ENCODE measurements at regions not wholly inside any gene's neighbourhood (a gene's known extent, or its start where the extent isn't known, plus 50 kb on each side); places are given as distances from the start of the nearest gene placed in this dataset.

DNA sequence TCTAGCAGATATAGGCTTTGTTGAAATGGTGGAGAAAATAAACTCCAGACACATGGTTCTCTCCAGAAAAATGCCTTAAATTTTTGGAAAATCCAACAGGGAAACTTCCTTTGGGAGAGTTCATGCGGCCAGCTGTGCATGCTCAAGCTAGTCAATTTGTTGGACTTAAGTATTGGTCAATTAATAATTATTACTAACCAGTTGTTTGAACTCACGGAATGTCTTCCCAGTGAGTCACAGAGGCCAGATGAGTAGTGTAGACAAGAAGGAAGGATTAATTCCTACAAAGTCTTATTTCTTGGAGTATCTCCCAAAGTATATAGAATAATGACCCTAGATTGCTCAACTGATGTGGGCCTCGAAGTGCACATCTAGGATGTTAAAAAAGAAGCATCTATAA is 103.6 kb downstream of the MACIR start:
- intact Hi-C loops (cut with DNase I) = no loop called here

DNA sequence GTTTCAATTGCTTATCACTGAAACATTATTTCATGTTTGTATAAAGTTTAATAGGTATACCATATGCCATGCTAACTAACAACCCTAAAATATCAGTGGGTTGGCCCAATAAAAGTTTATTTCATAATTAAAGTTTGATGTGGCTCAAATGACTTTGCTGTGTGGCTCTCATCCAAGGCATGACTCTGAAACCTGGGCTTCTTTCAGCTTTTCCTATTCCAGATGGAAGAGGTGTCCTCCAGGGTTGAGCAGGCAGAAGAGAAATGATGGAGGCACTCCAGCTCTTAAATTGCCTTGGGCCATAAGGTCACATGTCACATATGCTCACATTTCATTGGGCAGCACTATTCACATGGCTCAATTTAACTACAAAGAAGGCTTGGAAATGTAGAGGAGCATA is 101.9 kb downstream of the MACIR start:
- no peak for DNase-seq (ENCODE audit: low spot score)
- intact Hi-C loops (cut with DNase I) = no loop called here

More for the DNA sequence above, 103.6 kb downstream of the MACIR start:
- DNase-seq (ENCODE audit: low spot score) = no peak

DNA sequence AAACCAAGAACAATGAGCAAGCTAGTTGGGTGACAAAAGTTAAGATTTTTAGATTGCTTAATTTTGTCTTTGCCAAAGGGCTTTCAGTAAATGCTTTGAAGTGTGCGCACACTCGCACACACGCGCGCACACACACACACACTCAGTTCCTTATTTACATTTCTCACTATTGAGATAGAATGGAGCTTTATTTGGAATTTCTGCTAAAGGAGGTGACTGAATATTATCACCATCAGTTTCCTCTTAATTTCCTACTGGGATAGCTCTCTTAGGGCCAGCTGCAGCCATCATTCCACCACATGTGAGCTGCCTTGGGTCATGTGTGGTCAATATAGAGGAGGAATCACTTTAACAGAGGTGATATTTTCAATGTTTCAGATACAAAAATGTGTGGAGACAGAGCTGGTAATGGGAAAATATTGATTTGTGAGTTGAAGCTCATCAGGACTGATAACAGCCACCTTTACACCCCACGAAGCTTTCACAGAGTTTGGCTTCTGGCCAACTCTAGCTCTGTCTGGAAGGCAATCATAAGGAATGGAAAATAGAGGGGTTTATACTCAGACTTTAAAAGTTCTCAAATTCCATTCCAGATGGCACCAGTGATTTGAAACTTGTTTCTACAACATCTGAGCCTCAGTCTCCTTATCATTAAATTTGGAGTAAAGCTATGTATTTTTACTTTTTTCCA is 99.9 kb downstream of the MACIR start:
- intact Hi-C loops (cut with DNase I) = no loop called here
- DNase-seq (ENCODE audit: low spot score) = no peak

DNA sequence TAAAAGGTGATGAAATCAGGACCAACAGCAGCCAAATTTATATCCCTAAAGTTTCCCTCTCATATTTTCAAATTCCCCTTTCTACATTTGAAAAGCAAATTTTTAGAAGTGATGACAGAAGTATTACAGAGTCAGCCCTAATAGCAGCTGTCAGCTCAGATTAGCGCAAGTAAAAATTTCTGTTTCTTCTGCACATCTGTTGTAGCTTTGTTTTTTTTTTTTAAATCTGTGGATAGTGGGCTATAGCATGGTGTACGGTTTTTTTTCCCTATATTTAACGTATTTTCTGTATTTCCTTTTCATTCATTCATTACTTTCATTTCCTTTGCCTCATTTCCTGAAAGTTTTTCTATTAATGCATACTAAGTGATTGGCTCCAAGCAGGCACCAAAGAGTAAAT is 99.1 kb downstream of the MACIR start:
- no peak for DNase-seq (ENCODE audit: low spot score)
- intact Hi-C loops (cut with DNase I) = no loop called here

DNA sequence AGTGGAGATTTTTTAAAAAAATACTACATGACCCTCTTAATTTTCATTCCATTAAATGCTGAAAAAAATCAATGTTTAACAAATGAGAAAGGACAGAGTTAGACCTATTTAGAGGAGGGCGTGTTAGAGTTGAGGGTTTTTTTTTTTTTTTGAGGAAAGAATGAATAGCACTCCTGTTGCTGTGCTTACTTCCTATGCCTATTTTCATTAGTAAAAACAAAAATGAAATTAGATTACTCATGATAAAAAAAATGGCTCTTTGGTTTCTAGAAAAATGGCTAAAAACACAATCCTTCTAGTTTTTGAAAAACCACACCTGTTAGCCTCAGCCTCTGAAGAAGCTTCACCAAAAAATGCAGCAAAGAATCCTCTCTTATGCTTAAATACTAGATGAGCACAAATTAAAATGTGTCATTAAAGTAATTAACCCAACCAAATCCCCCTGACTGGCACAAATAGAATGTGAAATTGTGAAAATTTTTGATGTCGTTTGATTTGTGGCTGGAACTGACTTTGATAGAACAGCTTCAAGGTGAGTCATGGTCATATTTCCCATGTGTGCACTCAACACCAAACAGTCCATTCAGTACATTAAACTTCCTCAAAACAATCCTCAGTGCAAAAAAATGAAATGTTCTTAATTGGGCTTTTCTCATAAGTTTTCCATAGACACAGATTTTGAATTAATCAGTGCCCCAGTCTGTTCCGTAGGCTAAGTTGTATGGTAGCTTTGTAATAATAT is 98.0 kb downstream of the MACIR start:
- DNase-seq (ENCODE audit: low spot score) = no peak
- intact Hi-C loops (cut with DNase I) = no loop called here

DNA sequence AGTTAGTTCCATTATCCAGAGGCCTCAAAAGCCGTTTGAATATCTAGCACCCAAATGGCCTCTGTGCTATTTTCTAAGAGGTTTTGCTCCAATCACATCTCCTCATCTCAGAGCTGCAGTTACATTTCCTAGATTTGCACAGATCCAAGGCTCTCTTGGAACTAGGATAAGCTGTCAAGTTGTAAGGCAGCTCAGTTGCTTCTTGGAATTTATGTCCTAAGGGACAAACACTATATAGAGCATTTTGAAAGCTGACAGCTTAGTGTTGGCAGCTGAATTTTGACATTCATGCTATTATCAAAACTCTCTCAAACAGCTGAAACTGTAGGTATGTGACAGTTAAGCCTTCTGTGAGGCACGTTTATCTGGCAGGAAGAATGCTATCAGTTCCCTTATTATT is 97.0 kb downstream of the MACIR start:
- DNase-seq (ENCODE audit: low spot score) = no peak
- intact Hi-C loops (cut with DNase I) = no loop called here

DNA sequence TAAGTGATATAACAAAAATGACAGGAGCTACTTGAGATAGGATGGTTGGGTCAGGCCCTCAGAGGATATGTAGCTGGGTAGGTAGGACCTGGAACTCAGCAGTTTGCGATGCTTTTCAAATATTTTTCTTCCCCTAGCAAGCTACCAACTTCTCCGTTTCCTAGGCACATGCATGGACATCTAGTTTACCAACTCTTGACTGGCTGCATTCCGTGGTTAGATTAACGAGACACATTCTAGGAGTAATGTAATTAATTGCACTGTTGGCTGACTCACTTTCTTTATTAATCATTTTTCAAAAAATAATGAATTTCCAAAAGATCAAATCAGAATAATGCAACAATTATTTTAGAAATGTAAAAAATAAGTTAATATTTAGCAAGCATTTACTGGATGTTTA is 95.9 kb downstream of the MACIR start:
- intact Hi-C loops (cut with DNase I) = no loop called here

DNA sequence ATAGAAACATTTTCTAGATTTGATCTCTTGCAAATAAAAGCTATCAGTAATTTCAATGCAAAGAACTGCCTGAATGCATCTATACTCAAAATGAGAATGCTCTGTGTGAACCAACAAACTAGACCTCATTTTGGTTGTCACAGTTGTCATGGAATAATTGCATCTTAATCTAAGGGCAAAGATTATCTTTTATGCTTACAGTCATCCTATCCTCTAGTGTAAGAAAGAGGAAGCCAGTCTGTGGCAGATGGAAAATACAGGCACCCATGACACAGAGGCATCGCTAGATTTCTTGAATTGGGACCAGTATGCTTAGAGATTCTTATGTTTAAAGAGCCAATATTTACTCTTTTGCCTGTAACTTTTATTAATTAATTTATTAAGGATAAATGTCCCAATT is 95.0 kb downstream of the MACIR start:
- DNase-seq (ENCODE audit: low spot score) = no peak

More for the DNA sequence above, 95.9 kb downstream of the MACIR start:
- no peak for DNase-seq (ENCODE audit: low spot score)

DNA sequence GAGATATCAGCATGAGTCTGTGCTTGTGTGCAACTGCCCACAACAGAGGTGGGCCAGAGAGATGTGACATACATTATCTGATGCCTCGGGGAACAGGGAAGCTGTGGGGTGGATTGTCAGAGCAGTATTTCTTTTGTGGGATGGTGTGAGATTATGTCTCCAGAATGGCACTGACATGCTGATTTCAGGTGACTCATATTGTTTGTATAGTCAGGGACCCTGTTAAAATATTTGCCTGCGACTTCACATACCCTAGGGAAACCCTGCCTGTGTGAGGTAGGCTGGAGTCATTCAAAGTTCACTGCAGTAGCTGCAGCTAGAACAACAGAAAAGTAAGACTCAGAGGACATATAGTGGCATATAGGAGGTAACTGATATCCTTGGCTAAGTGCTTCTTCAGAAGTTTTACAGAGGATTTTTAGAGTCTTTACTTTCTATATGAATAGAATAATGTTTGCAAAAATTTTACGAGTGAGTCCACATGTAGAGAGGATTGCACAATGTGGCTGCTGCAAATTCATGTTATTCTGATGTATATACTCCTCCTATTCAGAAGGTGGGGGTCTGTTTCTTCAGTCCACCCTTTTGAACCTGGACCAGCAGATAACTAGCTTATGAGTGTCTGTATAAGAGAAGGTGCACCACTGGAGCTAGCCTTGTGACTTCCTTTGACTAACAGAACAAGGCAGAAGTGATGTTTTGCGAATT is 89.3 kb downstream of the MACIR start:
- no peak for DNase-seq (ENCODE audit: low spot score)
- intact Hi-C loops (cut with DNase I) = no loop called here

More for the DNA sequence above, 95.0 kb downstream of the MACIR start:
- intact Hi-C loops (cut with DNase I) = no loop called here

DNA sequence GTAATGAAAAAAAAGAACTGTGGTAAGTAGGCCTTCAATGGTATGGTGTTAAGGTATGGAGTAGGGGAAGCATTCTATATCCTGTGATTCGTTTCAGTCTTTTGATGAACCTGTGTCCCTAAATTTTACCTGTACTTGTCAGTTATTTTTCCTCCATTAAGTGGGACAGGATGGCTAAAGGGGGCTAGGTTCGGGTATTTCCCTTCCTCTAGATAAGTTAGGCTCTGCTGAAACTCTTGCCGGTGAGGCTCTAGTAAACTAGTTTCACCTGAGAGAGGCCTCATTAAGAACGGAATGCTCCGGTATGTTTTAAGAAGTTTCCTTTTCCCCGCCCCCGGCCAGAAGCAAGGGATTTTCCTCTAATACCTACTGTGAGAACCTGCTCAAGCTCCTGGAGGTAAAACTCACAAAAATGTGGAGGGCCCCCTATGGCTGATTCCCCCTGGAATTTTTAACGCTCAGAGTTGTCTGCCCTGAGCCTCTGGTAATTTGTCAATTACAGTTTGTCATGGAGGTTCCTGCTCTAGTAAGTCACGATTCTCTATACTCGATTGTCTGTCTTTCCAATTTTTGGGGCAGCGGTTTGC is 87.7 kb downstream of the MACIR start:
- intact Hi-C loops (cut with DNase I) = no loop called here

DNA sequence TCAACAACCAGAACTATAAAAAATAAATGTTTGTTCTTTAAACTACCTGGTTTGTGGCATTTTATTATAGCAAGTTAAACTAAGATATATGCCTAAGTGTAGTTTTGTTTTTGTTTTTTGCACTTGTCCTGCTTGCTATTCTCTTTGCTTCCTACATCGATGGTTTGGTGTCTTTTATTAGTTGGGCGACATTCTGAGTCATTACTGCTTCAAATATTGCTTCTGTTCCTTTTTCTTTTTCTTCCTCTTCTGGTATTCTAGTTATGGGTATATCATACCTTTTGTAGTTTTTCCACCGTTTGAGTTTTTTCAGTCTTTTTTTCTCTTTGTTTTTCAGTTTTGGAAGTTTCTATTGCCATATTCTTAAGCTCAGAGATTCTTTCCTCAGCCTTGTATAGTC is 86.9 kb downstream of the MACIR start:
- intact Hi-C loops (cut with DNase I) = no loop called here
- DNase-seq (ENCODE audit: low spot score) = no peak

More for the DNA sequence above, 87.7 kb downstream of the MACIR start:
- no peak for DNase-seq (ENCODE audit: low spot score)

DNA sequence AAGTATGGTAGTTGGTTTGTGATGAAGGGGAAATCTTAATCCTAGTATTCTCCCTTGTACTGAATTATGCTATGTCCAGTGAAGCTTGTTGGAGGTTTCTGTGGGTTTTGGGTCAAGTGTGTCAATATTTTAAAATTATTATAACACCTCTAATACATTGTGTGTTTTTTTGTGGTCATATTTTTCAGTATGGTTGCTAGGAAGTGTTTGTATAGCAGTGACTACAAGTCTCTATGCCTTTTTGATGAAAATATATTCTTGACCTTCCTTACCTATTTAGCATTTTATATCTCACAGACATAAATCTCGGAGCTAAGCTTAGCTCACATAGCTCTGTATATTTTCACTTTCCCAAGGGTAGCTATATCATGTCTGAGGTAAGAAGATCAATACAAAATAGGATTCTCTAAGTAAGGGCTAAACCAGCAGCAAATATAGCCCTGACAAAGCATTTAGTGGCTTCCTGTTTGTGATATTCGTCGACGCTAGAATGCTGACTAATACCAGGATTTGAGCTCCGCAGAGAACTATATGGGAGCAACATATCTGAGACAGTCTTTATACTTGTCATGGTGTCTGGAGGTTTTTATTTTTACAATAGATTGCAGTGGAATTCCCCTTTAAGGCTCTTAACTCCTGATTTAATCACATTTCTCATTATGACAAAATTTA is 82.3 kb downstream of the MACIR start:
- no peak for DNase-seq (ENCODE audit: low spot score)
- intact Hi-C loops (cut with DNase I) = no loop called here

DNA sequence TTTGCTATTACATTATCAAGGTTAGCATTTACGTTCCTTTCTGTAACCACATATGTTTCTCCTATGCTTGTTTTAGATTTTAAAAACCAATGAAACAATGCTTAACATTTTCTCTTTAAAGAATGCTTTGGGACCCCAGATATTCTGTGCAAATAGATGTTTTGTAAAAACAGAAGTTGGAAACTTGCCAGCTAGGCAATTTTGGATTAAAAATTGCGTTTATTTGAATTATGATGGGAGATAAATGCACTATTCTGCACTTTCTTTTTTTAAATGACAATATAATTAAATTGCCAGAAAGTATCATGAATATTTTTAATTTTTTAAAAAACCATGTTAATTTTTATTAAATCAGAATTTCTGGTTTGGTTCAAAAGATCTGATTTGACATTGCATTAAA is 81.6 kb downstream of the MACIR start:
- no peak for DNase-seq (ENCODE audit: low spot score)
- intact Hi-C loops (cut with DNase I) = no loop called here

DNA sequence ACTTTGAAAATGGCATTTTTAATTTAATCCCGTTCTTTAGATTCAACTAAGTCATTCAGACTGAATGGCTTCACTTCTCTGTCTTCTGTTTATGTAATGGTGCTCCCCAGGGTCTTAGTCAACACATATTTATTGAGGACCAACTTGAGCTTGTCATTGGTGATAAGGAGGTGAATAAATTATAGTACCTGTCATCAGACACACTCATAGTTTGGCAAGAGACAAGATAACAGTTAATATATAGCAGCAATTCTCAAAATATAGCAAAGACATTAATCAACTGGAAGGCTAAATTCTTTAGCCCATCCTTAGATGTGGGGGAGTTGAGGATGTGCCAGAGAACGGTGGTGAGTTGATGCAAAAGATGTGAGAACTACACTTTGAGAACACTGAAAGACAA is 78.4 kb downstream of the MACIR start:
- intact Hi-C loops (cut with DNase I) = no loop called here
- DNase-seq (ENCODE audit: low spot score) = no peak

DNA sequence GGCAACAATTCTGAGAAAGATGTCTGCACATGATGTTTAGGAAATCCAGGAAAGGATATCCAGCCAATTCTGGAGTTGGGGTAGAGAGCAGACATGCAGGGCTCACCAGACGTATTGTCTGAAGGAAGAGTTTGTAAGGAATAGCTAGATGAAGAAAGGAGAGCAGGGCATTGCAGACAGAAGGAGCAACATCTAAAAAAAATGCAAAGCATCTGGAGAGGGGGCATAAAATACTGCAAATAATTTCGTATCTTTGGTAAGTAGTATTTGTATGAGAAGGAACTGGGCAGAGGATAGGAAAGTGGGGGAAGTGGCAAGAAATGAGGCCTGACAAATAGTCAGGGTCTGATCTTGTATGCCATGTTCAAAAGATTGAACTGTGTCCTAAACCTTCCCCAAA is 74.8 kb downstream of the MACIR start:
- intact Hi-C loops (cut with DNase I) = no loop called here
- DNase-seq (ENCODE audit: low spot score) = no peak

DNA sequence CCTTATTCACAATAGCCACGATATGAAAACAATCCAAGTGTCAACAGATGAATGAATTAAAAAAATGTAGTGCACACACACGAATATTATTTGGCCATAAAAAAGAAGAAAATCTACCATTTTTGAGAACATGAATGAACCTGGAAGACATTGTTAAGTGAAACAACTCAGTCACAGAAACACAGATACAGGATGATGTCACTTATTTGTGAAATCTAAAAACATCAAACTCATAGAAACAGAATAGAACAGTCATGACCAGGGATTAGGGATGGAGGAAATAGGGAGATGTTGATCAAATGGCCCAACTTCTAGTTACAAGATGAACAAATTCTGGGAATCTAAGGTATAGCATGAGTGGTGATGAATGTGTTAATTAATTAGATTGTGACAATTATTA is 72.3 kb downstream of the MACIR start:
- no peak for DNase-seq (ENCODE audit: low spot score)
- intact Hi-C loops (cut with DNase I) = no loop called here
